HG03558 (cell line): ENCODE measurements at regions not wholly inside any gene's neighbourhood (a gene's known extent, or its start where the extent isn't known, plus 50 kb on each side); places are given as distances from the start of the nearest gene placed in this dataset.

Source experiments
- ATAC-seq: cut with Tn5 transposase; IDR thresholded peaks from one replicate; pipeline ENCODE4 v1.9.1; 2021; ENCODE audit warnings: moderate number of reproducible peaks; ENCODE audit not compliant: unreplicated experiment; ENCODE audit errors: extremely low read depth

GRCh38 chr10:92789786-92790185 lies 58.5 kb upstream of the EXOC6 start:
- ATAC-seq = no peak

GRCh38 chr10:92790440-92790839 lies 57.9 kb upstream of the EXOC6 start:
- ATAC-seq = no peak

GRCh38 chr10:92792661-92793060 lies 55.7 kb upstream of the EXOC6 start:
- ATAC-seq = no peak
